HG03354 (cell line): ENCODE measurements at regions not wholly inside any gene's neighbourhood (a gene's known extent, or its start where the extent isn't known, plus 50 kb on each side); places are given as distances from the start of the nearest gene placed in this dataset.
"Not testable (repeated sequence)": the region's sequence is repeated elsewhere in the genome, so short reads cannot be mapped to it uniquely, and the experiment has no call there.

ENCODE experiments used
- ATAC-seq: cut with Tn5 transposase; IDR thresholded peaks from one replicate; pipeline ENCODE4 v1.9.1; 2021; ENCODE audit warnings: mild to moderate bottlenecking; ENCODE audit not compliant: unreplicated experiment, poor library complexity, severe bottlenecking

DNA sequence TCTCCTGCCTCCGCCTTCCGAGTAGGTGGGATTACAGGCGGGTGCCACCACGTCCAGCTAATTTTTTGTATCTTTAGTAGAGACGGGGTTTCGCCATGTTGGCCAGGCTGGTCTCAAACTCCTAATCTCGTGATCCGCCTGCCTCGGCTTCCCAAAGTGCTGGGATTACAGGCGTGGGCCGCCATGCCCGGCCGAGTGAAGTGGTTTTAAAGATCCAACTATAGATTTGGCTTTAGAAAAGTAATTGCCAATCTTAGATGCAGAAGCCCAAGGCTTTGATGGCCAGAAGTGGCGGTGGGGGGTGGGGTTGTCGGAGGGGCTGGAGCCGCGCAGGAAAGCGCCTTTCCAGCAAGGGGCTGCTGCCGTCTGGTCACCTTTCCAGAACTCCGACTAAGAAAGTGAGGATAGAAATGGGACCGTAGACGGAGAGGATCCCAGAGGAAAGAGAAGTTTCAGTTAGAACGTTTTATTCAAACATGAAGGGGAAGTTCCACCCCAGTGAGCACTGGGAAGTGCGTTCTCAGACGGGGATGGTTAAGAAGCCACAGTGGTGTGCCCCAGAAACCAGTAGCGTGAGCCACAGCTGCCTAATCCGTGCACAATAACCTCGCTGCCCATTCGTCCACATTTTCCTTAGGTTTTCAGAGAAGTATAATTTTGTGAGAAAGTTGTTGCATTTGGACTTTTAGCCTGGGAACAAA is 69.7 kb downstream of the DLL1 start:
- ATAC-seq = no peak

DNA sequence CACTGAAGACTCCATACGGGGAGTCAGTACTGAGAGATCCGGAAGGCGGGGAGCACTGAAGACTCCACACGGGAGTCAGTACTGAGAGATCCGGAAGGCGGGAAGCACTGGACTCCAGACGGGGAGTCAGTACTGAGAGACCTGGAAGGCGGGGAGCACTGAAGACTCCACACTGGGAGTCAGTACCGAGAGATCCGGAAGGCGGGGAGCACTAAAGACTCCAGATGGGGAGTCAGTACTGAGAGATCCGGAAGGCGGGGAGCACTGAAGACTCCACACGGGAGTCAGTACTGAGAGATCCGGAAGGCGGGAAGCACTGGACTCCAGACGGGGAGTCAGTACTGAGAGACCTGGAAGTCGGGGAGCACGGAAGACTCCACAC is 77.2 kb downstream of the DLL1 start:
- ATAC-seq = not testable (repeated sequence)

DNA sequence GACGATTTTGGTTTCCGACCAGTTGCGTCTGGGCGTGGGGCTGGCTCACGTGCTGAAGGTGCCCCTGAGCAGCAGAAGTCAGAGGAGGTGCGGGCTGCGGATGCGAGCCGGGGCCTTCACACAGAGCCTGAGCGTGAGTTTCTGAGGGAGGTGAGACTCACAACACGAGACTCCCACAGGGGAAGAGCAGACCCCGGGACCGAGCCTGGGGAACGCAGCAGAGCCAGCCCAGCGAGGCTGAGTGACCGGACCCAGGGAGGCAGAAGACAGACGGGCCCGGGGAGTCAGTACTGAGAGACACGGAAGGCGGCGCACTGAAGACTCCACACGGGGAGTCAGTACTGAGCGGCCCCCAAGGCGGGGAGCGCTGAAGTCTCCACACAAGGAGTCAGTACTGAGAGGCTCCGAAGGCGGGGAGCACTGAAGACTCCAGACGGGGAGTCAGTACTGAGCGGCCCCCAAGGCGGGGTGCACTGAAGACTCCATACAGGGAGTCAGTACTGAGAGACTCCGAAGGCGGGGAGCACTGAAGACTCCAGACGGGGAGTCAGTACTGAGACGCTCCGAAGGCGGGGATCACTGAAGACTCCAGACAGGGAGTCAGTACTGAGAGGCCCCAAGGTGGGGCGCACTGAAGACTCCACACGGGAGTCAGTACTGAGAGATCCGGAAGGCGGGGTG is 77.8 kb downstream of the DLL1 start:
- ATAC-seq = no peak

DNA sequence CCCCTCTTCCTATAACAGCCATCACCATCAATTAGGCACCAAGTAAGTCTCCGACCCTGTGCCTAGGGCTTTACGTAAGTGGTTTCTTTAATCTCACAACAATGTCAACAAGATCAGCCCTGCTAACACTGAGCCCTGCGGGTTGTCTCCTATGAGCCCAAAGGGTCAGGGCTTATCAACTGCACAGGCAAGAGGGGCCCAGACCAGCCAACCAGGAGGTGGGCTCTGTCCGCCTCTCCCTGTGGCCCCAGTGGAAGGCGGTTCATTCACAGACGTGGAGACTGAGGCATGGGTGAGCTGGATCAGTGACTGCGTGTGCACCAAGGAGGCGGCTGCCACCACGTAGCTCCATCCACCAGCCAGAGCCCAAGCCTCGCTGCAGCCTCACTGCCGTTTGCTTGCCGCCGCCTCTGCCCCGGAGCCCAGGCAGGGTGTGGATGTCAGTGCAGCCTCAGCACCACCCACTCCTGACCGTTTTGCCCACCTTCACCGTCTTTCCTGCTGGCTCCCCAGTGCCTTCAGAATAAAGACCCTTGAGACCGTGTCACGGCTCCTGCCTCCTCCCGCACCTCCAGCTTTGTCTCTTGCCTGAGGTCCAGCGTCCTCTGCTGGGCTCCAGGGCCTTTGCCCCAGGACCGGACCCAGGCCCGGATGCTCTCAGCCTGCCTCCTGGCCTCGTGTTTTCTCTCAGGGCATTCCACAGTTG is 78.7 kb downstream of the DLL1 start:
- ATAC-seq = no peak

DNA sequence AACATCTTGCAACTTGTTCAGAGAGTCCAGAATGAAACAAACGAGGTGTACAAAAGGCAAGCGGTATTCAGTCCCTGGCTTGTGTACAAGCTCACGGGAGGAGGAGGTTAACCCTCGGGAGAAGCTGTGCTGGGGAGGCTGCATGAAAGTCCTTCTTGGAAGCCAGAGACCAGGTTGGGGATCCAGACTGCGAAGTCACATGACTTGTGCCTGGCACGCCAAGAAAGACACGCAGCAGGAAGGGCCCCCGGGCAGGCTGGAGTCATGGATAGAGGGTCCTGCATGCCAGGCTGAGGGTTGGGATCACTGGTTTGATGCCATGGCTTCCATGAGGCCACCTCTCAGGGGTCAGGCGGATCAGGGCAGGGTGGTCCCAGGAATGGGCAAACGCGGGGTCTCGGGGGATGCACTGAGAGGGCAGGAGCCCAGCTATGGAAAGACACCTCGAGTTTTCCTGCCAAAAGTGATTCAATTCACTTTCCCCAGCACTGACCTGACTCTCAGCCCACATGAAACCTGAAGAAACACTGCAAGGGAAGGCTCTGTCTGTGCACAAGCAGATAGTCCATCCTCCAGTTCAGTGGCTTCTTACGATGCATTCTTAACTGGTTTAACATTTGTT is 79.4 kb downstream of the DLL1 start:
- no peak for ATAC-seq

DNA sequence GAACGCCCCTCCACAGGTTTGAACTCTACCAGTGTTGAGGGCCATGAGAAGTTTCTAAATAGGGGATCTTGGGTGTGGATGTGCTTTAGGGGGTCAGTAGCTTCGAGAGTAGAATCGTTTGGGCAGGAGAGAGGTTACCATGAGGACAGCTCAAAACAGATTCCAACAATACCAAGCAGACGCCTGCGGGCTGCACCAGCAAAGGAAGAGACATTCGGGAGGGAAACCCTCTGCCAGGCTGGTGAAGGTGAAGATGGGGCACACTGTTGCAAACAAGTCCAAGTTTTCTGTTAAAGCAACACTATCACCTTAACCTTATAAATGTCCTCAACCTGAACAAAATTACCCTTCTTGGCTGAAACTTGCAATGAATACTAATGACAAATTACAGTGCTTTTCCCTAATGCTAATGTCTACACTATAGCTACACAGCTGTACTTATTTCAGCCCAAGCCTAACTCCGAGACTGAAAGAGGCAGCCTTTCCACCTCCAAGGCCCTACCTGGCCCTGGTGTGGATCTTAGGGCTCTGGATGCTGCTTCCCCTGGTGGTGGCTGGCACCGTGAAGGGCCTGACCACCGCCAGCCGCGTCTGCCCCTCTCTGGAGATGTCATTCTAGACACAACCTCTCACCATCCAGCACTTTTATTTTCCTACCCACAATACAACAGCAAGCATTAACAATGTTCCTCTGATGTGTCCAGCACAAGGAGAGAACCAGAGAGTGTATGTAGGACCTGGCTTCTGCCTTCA is 80.1 kb downstream of the DLL1 start:
- ATAC-seq = no peak

DNA sequence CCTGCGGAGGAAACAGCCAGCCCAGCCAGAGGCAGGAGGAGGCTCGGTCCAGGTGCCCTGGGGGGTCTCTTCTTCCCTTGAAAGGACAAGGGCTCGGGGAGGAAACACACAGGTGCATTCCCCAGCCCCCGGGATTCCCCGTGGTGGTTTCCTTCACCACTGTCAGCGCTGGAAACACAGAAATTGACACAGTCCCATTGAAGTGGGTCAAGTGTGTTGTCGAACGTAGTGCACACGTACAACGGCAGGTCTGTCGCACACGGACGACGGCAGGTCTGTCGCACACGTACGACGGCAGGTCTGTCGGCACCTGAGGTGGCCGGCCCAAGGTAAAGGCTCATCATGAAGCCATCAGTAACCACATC is 80.9 kb downstream of the DLL1 start:
- ATAC-seq = no peak

DNA sequence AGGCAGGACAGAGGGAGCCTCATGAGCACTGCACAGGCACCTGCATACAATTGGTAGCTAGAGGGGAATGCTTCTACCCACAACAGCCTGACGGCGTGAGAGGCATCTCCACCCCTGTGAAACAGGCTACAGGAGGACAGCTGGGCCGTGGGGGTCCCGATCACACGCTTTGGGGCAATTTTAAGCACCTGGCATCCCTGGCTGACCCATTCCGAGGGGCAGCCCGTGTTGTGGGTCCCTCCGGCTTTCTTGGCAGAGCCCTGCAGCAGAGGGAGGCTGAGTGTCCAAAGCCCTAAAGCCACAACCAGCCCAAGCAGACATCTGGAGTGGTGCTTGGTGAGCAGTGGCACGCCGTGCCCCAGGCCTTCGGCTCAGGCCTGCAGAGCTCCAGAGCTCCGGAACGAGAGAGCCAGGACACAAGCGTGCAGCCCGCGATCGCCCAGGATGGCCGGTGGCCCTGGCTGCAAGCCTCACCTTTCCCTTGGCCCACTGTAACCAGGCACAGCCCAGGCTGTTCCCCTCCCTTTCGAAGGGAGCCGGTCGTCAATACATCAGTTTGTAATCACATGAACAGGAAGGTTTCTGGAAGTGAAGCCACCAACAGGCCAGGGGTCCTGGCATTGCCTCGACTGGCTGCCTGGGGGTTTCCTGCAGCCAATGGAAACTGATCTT is 81.4 kb downstream of the DLL1 start:
- ATAC-seq = no peak

DNA sequence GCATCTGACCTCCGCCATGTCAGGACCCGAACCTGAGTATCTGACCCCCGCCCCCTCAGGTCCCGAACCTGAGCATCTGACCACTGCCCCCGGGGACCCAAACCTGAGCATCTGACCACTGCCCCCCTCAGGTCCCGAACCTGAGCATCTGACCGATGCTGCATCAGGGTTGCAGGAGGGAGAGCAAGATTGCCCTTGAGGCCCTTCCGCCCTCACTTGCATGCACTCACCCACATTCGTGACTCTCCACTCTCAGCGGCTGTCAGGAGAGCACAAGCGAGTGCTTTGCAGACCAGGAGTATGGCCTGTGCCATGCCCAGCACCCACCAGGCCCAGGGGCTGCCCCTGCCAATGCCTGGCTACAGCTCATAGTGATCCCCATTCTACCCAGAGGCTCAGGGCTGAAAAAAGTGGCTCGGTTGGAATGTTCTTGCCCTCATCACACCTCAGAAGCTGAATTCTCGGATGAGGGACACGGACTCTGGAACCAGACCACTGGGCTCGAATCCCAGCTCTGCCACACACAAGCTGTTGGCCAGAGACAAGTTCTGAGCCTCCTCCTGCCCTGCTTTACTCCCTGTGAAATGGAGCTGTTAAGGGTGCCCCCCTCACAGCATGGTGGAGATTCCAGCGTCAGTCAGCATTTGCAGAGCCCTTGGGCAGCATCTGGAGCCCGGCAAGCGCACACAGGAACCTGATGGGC is 82.1 kb downstream of the DLL1 start:
- ATAC-seq = no peak

DNA sequence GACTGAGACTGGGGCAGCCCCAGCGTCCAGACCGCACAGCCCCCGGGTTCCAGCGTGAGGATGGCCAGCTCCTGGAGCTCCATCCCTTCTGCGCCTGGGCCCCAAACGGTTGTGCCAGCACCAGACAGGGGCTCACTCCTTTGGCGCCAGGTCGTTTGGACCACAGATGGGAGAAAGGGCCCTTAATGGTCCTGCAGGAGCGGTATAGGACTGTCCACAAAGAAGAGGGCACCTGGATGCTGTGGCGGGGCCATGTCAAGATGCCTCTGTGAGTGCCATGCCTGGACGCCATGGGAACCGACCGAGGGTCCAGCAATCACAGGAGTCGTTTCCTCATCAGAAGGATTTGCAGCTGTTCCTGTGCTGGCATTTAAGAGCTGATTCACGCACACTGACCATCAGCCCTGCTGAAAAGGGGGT is 82.7 kb downstream of the DLL1 start:
- no peak for ATAC-seq

DNA sequence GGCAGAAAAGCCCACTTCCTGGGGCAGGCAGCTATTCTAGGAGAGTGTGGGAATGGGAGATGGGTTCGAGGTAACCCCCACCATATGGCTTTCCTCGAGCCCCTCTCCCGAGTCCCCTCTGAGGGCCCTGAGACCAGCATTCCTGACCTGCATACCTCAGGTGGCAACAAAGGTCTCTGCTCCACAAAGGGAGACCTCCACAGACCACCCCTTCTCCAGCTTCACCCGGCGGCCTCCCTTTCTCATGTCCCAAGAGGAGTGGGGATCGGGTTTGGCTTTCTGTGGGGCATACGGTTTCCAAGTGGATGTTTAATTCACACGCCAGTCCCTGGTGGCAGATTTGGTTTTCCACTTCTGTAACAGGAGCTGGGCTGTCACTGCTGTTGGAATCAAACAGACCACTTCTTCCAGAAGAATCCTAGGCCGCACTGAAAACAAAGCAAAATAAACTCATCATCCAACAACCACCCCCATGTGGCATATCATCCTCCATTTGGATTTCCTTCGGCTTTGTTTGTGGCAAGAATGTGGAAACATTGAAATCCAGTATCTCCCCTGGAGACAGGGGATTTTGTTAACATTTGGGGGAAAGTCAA is 83.2 kb downstream of the DLL1 start:
- ATAC-seq = no peak

DNA sequence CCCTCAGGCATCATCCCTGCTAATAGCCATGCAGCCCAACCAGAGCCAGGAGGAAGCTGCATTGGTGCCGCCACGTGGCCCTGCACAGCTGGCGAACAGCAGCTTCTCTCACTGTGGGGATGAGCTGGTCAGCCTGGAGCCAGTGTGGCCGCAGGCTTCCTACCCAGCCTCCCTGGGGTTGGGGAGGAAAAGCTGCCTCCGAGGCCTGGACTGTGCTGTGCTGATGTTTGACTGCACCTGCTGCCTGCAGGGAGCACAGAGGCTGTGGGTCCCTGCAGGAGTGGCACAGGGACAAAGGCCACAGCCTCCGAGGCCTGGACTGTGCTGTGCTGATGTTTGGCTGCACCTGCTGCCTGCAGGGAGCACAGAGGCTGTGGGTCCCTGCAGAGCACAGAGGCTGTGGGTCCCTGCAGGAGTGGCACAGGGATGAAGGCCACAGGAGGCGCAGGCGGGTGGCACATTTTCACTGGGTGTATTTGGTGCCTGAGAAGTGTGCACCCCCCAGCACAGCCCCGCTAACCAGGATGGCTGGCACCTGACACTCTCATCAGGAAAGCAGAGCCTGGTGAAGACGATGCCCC is 83.9 kb downstream of the DLL1 start:
- no peak for ATAC-seq

DNA sequence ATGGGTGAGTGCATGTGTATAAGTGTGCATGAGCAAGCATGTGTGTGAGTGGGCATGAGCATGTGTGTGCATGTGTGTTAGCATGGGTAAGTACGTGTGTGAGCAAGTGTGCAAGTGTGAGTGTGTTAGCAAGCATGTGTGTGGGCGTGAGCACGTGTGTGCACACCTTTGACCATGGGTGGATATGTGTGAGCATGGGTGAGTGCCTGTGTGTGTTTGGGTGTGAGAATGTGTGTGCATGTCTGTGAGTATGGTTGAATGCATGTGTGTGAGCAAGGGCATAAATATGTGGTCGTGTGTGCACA is 84.6 kb downstream of the DLL1 start:
- no peak for ATAC-seq

DNA sequence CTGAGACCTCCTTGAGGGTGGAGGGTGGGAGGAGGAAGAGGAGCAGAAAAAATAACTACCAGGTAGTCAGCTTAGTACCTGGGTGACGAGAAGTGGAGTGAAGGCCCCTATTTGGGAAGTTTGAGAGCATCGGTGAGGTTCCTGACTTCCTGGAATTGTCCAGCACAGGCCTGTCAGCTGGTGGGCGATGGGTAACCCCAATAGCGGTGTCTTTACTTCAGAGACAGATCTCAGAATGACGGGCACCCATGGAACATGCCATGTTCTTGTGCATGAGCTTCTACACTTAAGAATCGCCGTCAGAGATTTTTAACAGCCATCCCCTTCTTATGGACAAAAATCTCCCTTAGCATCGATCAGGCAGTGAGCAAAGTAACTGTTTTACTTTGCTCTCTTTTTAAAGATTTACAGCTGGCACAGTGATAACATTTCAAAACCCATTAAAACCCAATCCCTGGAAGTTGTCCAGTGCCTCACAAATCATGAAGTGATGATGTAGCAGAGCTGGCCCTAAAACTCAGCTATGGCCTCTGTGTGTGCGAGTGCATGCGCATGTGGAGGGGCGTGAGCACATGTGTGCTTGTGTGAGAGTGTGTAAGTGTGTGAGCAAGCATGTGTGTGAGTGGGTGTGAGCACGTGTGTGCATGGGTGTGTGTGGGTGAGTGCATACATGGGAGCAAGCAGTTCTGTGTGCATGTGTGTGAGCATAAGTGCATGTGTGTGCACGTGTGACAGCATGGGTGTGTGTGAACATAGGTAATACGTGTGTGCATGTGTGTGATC is 85.2 kb downstream of the DLL1 start:
- no peak for ATAC-seq

DNA sequence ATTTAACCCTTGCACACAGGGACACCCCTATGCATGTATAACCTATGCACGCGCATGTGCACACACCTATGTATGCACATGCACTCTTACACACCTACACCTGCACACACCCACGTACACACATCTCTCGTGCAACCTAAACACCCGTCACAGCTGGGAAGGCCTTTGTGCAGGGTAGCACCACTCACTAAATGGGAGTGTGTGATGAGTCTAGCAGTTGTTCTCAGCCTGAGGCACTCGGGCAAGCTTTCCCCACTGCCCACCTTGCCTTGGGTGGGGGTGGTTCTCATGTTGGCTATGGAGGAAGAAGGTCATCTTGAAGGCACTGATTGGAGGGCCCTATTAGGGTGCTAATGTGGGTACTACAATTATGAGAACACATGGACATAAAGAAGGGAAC is 85.8 kb downstream of the DLL1 start:
- ATAC-seq = no peak

DNA sequence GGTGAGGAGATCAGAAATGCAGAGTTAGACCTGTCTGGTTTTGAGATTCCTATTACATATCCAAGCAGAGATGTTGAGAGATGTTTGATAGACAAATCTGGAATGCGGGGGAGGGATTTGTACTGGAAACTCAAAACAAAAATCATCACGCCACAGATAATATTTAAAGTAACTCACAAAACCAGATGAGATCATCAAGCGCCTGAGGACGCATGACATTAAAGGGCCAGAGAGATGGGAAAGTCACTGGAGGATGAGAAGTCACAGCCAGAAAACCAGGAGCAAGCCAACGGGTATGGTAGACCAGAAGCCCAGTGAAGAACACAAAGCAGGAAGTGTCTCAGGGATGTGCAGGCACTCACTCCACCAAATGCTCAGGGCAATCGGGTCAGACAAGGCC is 87.7 kb downstream of the DLL1 start:
- no peak for ATAC-seq

DNA sequence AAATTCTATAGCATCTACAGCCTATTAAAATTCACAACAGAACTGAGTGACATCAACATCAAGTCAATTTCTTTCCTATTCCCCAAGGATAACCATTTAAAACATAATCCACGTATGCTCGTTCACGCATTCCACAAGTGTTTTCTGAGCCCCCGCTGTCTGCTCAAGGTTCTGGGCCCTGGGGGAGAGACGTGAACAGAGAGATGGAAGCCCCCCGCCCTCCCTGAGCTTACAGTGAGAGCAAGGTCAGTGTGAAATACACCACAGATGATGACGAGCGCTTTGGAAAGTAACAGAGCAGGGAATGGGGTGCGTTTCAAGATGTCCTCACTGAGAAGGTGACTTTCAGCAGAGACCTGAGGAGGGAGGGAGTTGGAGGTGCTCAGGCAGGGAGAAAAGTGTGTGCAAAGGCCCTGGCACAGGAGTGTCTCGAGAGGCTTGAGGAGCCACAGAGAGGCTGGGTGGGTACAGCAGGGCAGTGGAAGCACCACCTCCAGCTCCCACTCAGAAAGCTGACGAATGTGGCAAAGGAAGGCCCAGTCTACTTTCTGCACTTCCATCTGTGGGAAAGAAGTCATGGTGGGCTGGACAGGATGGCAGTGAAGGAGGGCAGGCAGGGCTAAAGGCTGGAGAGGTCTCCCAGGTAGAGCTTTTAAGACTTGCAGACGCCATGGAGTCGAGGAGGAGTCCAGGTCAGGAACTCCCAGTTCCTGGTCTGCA is 88.3 kb downstream of the DLL1 start:
- no peak for ATAC-seq
